ENCODE measurements at regions not wholly inside any gene's neighbourhood (a gene's known extent, or its start where the extent isn't known, plus 50 kb on each side); places are given as distances from the start of the nearest gene placed in this dataset.

GRCh38 chr11:104435494-104435893 is 271.5 kb upstream of the PDGFD start:
- H3K4me3 ChIP-seq (ENCODE audit: low read length): no peak overlapping the region
- no peak for DNase-seq (ENCODE audit: low read depth)
- TF ChIP-seq CTCF (conservative IDR thresholded peaks at IDR 0.05; ENCODE audit: low read length): no peak

GRCh38 chr11:104433751-104434150 is 269.8 kb upstream of the PDGFD start:
- no peak for TF ChIP-seq CTCF (conservative IDR thresholded peaks at IDR 0.05; ENCODE audit: low read length)
- H3K4me3 ChIP-seq (ENCODE audit: low read length): no peak overlapping the region
- no peak for DNase-seq (ENCODE audit: low read depth)

- no peak for TF ChIP-seq CTCF (conservative IDR thresholded peaks at IDR 0.05; ENCODE audit: low read length)
- H3K4me3 ChIP-seq (ENCODE audit: low read length): no peak overlapping the region
- DNase-seq (ENCODE audit: low read depth): no peak
These were observed 269.0 kb upstream of the PDGFD start for GRCh38 chr11:104432981-104433380.

GRCh38 chr11:104432526-104432925 is 268.6 kb upstream of the PDGFD start:
- no peak for DNase-seq (ENCODE audit: low read depth)
- TF ChIP-seq CTCF (conservative IDR thresholded peaks at IDR 0.05; ENCODE audit: low read length): no peak
- H3K4me3 ChIP-seq (ENCODE audit: low read length): no peak overlapping the region

- TF ChIP-seq CTCF (conservative IDR thresholded peaks at IDR 0.05; ENCODE audit: low read length): no peak
- no peak for DNase-seq (ENCODE audit: low read depth)
- H3K4me3 ChIP-seq (ENCODE audit: low read length): no peak overlapping the region
These were observed 258.5 kb upstream of the PDGFD start for GRCh38 chr11:104422324-104422944.

GRCh38 chr11:104410336-104410735 is 246.4 kb upstream of the PDGFD start:
- DNase-seq (ENCODE audit: low read depth): no peak
- TF ChIP-seq CTCF (conservative IDR thresholded peaks at IDR 0.05; ENCODE audit: low read length): no peak
- no peak overlapping the region for H3K4me3 ChIP-seq (ENCODE audit: low read length)

GRCh38 chr11:104408630-104409029 is 244.7 kb upstream of the PDGFD start:
- TF ChIP-seq CTCF (conservative IDR thresholded peaks at IDR 0.05; ENCODE audit: low read length): no peak
- H3K4me3 ChIP-seq (ENCODE audit: low read length): no peak overlapping the region
- DNase-seq (ENCODE audit: low read depth): no peak

Data from AG10803 (cell line).